HG02852 (cell line): ENCODE measurements at regions not wholly inside any gene's neighbourhood (a gene's known extent, or its start where the extent isn't known, plus 50 kb on each side); places are given as distances from the start of the nearest gene placed in this dataset.

Experiments used
- ATAC-seq: cut with Tn5 transposase; IDR thresholded peaks from one replicate; pipeline ENCODE4 v1.9.1; 2021; ENCODE audit warnings: mild to moderate bottlenecking, moderate library complexity; ENCODE audit not compliant: unreplicated experiment

GRCh38 chr10:78950656-78951587 is 117.8 kb upstream of the ZMIZ1 start:
- ATAC-seq, result no peak

GRCh38 chr10:78952030-78952429 is 116.7 kb upstream of the ZMIZ1 start:
- no peak for ATAC-seq

GRCh38 chr10:78952686-78953085 is 116.1 kb upstream of the ZMIZ1 start:
- ATAC-seq, result no peak

- ATAC-seq, result no peak
Measured at GRCh38 chr10:78953113-78953798, 115.5 kb upstream of the ZMIZ1 start.

GRCh38 chr10:78953799-78954297 is 114.9 kb upstream of the ZMIZ1 start:
- no peak for ATAC-seq

- ATAC-seq, result no peak
Measured at GRCh38 chr10:78954689-78955088, 114.1 kb upstream of the ZMIZ1 start.

- no peak for ATAC-seq
Measured at GRCh38 chr10:78955206-78955605, 113.6 kb upstream of the ZMIZ1 start.

GRCh38 chr10:78956391-78956790 is 112.4 kb upstream of the ZMIZ1 start:
- ATAC-seq, result no peak

- no peak for ATAC-seq
Measured at GRCh38 chr10:78957471-78958039, 111.2 kb upstream of the ZMIZ1 start.

- no peak for ATAC-seq
Measured at GRCh38 chr10:78959217-78959923, 109.4 kb upstream of the ZMIZ1 start.

GRCh38 chr10:78959924-78960285 is 108.9 kb upstream of the ZMIZ1 start:
- ATAC-seq, result no peak

GRCh38 chr10:78960316-78960800 is 108.4 kb upstream of the ZMIZ1 start:
- ATAC-seq, result no peak

GRCh38 chr10:78961760-78962159 is 107.0 kb upstream of the ZMIZ1 start:
- ATAC-seq, result no peak

- ATAC-seq, result no peak
Measured at GRCh38 chr10:78963074-78964034, 105.4 kb upstream of the ZMIZ1 start.

GRCh38 chr10:78964274-78964951 is 104.4 kb upstream of the ZMIZ1 start:
- ATAC-seq, result no peak

GRCh38 chr10:78964952-78965633 is 103.7 kb upstream of the ZMIZ1 start:
- ATAC-seq, result no peak

- ATAC-seq, result no peak
Measured at GRCh38 chr10:78966182-78966787, 102.5 kb upstream of the ZMIZ1 start.

- no peak for ATAC-seq
Measured at GRCh38 chr10:78966844-78967488, 101.8 kb upstream of the ZMIZ1 start.
